ENCODE measurements at regions not wholly inside any gene's neighbourhood (a gene's known extent, or its start where the extent isn't known, plus 50 kb on each side); places are given as distances from the start of the nearest gene placed in this dataset.

DNA sequence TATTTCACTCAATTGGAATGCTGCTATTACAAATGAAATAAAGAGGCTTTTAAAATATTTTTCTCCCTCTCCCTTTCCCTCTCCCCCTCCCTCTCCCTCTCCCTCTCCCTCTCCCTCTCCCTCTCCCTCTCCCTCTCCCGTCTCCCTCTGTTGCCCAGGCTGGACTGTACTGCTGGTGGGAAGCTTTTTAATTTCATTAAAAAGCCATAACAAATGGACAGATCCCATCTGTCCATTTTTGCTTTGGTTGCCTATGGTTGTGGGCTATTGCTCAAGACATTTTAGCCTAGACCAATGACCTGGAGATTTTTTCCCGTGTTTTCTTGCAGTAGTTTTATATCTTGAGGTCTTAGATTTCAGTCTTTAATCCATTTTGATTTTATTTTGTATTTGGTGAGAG is 107.2 kb upstream of the LRRC3B start:
- TF ChIP-seq, protein P1, sequence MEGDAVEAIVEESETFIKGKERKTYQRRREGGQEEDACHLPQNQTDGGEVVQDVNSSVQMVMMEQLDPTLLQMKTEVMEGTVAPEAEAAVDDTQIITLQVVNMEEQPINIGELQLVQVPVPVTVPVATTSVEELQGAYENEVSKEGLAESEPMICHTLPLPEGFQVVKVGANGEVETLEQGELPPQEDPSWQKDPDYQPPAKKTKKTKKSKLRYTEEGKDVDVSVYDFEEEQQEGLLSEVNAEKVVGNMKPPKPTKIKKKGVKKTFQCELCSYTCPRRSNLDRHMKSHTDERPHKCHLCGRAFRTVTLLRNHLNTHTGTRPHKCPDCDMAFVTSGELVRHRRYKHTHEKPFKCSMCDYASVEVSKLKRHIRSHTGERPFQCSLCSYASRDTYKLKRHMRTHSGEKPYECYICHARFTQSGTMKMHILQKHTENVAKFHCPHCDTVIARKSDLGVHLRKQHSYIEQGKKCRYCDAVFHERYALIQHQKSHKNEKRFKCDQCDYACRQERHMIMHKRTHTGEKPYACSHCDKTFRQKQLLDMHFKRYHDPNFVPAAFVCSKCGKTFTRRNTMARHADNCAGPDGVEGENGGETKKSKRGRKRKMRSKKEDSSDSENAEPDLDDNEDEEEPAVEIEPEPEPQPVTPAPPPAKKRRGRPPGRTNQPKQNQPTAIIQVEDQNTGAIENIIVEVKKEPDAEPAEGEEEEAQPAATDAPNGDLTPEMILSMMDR (IDR thresholded peaks at IDR 0.05): no peak
- no peak for TF ChIP-seq ZFX (IDR thresholded peaks at IDR 0.05; ENCODE audit: borderline replicate concordance)
